Breast epithelium (tissue), 4 donors: ENCODE measurements at regions not wholly inside any gene's neighbourhood (a gene's known extent, or its start where the extent isn't known, plus 50 kb on each side); places are given as distances from the start of the nearest gene placed in this dataset.
A peak's percentile ranks its signal among the peaks of the same experiment; 100 is the strongest.

ENCODE experiments used
- DNase-seq, 2 donors: peaks; one replicate each; pipeline ENCODE4 v3.0.0-alpha.2; 2019; ENCODE audit warnings: low spot score in 2 of 2
- H3K27ac ChIP-seq, 2 donors: fragments of 200-600 bp; sonication (generic) in 1 of 2; one replicate each; pipeline ENCODE4 v1.5.1; 2016 to 2019; ENCODE audit warnings: mild to moderate bottlenecking in 1 of 2
- H3K27me3 ChIP-seq, 2 donors: fragments of 200-600 bp; sonication (generic) in 1 of 2; one replicate each; pipeline versions ENCODE4 v1.5.1 to v1.6.0; 2017 to 2019; ENCODE audit warnings: control low read depth in 1 of 2, mild to moderate bottlenecking in 1 of 2
- H3K36me3 ChIP-seq: fragments of 200-600 bp; one replicate; pipeline ENCODE4 v1.5.1; 2019
- H3K4me1 ChIP-seq, 2 donors: fragments of 200-600 bp; sonication (generic); one replicate each; pipeline ENCODE4 v1.5.1; 2016 to 2019; ENCODE audit warnings: control low read depth in 1 of 2
- H3K4me3 ChIP-seq, 3 donors: fragments of 200-600 bp; sonication (generic); 1 replicate in 2 of 3; 2 replicates in 1 of 3; pipeline ENCODE4 v1.5.1; 2016 to 2019; ENCODE audit warnings: mild to moderate bottlenecking in 3 of 3, moderate library complexity in 2 of 3
- H3K9me3 ChIP-seq, 2 donors: fragments of 200-600 bp; sonication (generic) in 1 of 2; one replicate each; pipeline ENCODE4 v1.5.1; 2016 to 2019; ENCODE audit warnings: control low read depth in 1 of 2
- POLR2A ChIP-seq: fragments of 450-650 bp; IDR thresholded peaks from one replicate; pipeline ENCODE4 v1.6.1; 2016; ENCODE audit warnings: antibody characterized with exemption, mild to moderate bottlenecking, moderate library complexity
- POLR2AphosphoS5 ChIP-seq, 3 donors: sonication (generic); formaldehyde crosslinking; IDR thresholded peaks; one replicate each; pipeline ENCODE4 v1.6.1; 2017; ENCODE audit warnings: antibody characterized with exemption in 3 of 3
- intact Hi-C: fragments of 100-400 bp; cut with DNase I; formaldehyde crosslinking; loops from one replicate; pipeline ENCODE4 v1.15.1; 2023; ENCODE audit warnings: low total_unique reads
- TF ChIP-seq, protein P1 (sequence below), 3 donors: fragments of 450-650 bp; IDR thresholded peaks; one replicate each; pipeline ENCODE4 v1.5.1; 2016 to 2017; ENCODE audit warnings: antibody characterized with exemption in 3 of 3, mild to moderate bottlenecking in 3 of 3, moderate library complexity in 3 of 3

DNA sequence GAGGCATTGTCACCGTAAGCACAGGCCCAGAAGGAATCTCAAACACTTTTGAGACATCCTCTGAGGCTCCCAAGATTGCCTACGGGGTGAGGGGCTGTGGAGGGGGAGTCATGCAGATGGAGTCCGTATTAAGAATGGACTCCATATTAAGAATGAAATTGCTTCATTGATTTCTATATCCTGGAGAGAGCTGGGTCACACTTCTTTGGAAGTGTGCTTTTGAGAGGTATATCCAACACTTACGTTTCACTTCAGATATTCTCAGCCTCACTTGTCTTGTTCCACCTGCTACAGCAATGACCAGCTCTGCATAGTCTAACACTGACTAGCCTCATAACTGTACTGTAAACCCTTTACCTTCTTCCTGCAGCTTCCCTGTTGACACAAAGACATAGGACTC is 62.6 kb upstream of the ARHGAP5 start:
- TF ChIP-seq POLR2A: no peak
- TF ChIP-seq POLR2AphosphoS5 (IDR thresholded peaks at IDR 0.05): no peak
- TF ChIP-seq, protein P1, sequence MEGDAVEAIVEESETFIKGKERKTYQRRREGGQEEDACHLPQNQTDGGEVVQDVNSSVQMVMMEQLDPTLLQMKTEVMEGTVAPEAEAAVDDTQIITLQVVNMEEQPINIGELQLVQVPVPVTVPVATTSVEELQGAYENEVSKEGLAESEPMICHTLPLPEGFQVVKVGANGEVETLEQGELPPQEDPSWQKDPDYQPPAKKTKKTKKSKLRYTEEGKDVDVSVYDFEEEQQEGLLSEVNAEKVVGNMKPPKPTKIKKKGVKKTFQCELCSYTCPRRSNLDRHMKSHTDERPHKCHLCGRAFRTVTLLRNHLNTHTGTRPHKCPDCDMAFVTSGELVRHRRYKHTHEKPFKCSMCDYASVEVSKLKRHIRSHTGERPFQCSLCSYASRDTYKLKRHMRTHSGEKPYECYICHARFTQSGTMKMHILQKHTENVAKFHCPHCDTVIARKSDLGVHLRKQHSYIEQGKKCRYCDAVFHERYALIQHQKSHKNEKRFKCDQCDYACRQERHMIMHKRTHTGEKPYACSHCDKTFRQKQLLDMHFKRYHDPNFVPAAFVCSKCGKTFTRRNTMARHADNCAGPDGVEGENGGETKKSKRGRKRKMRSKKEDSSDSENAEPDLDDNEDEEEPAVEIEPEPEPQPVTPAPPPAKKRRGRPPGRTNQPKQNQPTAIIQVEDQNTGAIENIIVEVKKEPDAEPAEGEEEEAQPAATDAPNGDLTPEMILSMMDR (IDR thresholded peaks at IDR 0.05): no peak
- intact Hi-C loops: no loop called here

DNA sequence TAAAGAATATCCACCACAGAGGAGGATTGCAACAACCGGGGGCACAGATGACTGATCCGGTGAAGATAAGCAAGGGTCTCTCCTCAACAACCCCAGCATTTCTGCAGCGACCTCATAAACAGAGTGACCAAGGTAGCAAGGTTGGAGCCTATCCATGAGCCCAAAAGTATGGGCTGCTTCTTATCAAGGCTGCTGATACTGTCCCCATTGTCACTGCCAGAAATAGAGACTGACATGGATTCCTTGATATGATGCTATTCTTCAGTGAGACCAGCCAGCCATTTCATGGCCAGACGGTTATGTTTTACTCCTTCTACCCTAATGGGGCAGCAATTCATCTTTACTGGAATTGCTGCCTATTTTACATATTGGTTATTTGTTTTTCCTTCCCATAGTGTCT is 61.9 kb upstream of the ARHGAP5 start:
- H3K27ac ChIP-seq: no peak overlapping the region
- H3K9me3 ChIP-seq: no peaks in the 10 kb centered on the region
- no peak for DNase-seq
- no peak overlapping the region for H3K4me3 ChIP-seq
- intact Hi-C loops: no loop called here
- no peak for TF ChIP-seq POLR2A
- TF ChIP-seq, protein P1 (IDR thresholded peaks at IDR 0.05): no peak
- TF ChIP-seq POLR2AphosphoS5 (IDR thresholded peaks at IDR 0.05): no peak
- no peaks in the 10 kb centered on the region for H3K27me3 ChIP-seq
- H3K4me1 ChIP-seq: no peaks in the 10 kb centered on the region
- no peaks in the 10 kb centered on the region for H3K36me3 ChIP-seq

More for the DNA sequence above, 62.6 kb upstream of the ARHGAP5 start:
- Histone ChIP-seq H3K27me3 (no peaks in the 10 kb centered on the region), H3K36me3 (no peaks in the 10 kb centered on the region), H3K4me3 (no peak overlapping the region), H3K4me1 (no peaks in the 10 kb centered on the region), H3K9me3 (no peaks in the 10 kb centered on the region), H3K27ac (no peak overlapping the region)
- no peak for DNase-seq

DNA sequence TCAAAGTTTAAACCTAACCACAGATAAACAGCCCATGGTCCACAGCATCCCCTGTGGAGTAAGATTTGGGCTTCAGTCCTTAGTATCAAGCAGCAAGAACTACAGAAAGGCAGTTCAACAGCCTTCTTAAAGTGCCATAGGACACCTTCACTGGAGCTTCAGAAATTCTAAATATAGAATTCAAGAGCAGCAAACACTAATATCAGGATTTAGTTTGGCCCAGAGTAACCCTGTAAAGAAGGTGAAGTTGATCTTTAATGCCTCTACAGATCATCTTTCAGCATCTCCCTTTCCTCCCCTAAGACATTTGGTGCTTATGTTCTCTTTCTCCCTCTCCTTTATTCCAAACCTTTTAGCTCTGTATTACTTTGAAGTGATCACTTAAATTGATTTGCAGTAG is 59.5 kb upstream of the ARHGAP5 start:
- H3K4me1 ChIP-seq: no peaks in the 10 kb centered on the region
- H3K9me3 ChIP-seq: no peaks in the 10 kb centered on the region
- TF ChIP-seq, protein P1 (IDR thresholded peaks at IDR 0.05): no peak
- TF ChIP-seq POLR2AphosphoS5 (IDR thresholded peaks at IDR 0.05): no peak
- no peak for TF ChIP-seq POLR2A
- H3K27me3 ChIP-seq: no peaks in the 10 kb centered on the region
- no peak for DNase-seq
- no peak overlapping the region for H3K4me3 ChIP-seq
- H3K27ac ChIP-seq: no peak overlapping the region
- intact Hi-C loops: no loop called here
- no peaks in the 10 kb centered on the region for H3K36me3 ChIP-seq

DNA sequence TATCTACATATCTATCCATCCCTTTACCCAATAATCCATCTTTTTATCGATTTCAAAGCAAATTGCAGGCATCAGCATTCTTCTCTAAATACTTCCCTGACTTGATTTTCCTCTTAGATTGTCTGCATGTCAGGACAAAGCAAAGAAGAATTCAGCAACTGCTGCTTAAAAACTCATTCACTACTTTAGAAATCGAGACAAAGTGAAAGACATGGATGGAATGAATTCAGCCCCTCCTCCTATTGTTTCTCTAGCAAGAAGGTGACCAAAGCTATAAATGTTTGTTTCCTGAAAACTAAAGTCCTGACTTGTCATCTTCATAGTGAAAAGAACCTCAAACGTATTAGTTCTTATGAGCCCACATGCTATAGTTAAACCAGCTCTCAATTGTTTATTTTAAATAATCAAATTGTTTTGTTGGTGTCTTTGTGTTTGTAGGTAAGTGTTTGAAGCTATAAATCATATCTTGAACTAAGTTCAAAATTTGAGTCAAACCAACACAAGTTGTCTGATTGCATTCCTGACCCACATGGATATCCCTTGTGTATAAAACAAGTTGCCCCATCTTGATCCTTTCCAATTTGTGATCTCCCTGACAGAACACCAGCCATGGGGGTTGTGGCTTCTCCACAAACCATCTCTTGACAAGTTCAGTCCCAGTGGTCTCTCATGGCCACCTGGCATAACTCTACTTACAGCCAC is 58.6 kb upstream of the ARHGAP5 start:
- TF ChIP-seq POLR2A: no peak
- TF ChIP-seq, protein P1 (IDR thresholded peaks at IDR 0.05): no peak
- H3K4me1 ChIP-seq: no peaks in the 10 kb centered on the region
- intact Hi-C loops: no loop called here
- no peaks in the 10 kb centered on the region for H3K27me3 ChIP-seq
- H3K9me3 ChIP-seq: no peaks in the 10 kb centered on the region
- no peak overlapping the region for H3K4me3 ChIP-seq
- H3K27ac ChIP-seq: peak overlapping the region; percentile 65 to 76
- DNase-seq: no peak
- no peaks in the 10 kb centered on the region for H3K36me3 ChIP-seq

DNA sequence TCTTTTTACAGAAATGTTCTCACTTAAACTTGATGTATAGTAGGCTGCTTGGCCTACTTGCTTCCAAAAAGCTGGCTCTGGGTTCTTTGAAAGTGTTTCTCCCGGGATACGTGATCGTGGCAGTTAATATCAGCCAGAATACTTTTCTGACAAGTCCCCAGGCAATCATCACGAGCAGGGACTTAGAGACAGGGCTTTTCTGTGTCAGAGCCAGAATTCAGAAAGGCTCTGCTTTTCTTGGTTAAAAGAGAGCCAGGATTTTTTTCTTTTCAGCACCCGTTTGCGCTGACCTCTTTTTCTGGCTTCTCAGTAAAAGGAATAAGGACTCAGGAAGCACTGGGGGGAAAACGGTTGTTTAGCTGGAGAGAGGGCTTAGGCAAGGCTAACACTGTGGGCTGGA is 57.8 kb upstream of the ARHGAP5 start:
- TF ChIP-seq POLR2A: no peak
- TF ChIP-seq POLR2AphosphoS5 (IDR thresholded peaks at IDR 0.05): no peak
- TF ChIP-seq, protein P1 (IDR thresholded peaks at IDR 0.05): no peak
- Histone ChIP-seq H3K27me3 (no peaks in the 10 kb centered on the region), H3K9me3 (no peaks in the 10 kb centered on the region), H3K27ac (peak overlapping the region; percentile 65 to 76), H3K36me3 (no peaks in the 10 kb centered on the region), H3K4me3 (no peak overlapping the region), H3K4me1 (no peaks in the 10 kb centered on the region)
- no peak for DNase-seq
- intact Hi-C loops: no loop called here
